MM.1S (cell line): ENCODE measurements at regions not wholly inside any gene's neighbourhood (a gene's known extent, or its start where the extent isn't known, plus 50 kb on each side); places are given as distances from the start of the nearest gene placed in this dataset.

Experiments
- EZH2 ChIP-seq: fragments of 300-600 bp; sonication (generic); optimal IDR thresholded peaks from 2 replicates; pipeline ENCODE3; 2017; ENCODE audit warnings: low read depth, mild to moderate bottlenecking, antibody characterized with exemption, low read length, mixed read lengths
- TF ChIP-seq, protein P1 (sequence below): fragments of 300-600 bp; sonication (generic); IDR thresholded peaks from 2 replicates; pipeline ENCODE4 v1.5.1; 2016; ENCODE audit warnings: antibody characterized with exemption, low read length, mixed read lengths

DNA sequence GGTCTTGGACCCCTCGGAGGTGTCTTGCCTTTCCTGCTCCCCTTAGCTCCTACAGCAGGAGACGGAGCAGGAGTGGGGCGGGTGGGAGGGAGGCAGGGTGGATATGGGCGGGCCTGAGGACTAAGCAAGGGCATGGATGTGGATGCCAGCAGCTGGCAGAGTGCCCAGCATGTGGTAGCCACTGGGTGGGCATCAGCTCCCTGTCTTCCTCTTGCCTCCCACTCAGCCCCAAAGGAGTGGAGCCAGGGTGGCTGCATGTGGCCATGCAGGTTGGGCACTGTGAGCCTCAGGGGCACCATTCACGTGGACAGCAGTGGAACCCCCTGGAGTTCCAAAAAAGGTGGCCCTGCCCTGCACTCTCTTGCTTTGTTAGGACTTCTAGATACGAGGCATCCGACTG, 90.1 kb upstream of the TBCA start:
- TF ChIP-seq, protein P1, sequence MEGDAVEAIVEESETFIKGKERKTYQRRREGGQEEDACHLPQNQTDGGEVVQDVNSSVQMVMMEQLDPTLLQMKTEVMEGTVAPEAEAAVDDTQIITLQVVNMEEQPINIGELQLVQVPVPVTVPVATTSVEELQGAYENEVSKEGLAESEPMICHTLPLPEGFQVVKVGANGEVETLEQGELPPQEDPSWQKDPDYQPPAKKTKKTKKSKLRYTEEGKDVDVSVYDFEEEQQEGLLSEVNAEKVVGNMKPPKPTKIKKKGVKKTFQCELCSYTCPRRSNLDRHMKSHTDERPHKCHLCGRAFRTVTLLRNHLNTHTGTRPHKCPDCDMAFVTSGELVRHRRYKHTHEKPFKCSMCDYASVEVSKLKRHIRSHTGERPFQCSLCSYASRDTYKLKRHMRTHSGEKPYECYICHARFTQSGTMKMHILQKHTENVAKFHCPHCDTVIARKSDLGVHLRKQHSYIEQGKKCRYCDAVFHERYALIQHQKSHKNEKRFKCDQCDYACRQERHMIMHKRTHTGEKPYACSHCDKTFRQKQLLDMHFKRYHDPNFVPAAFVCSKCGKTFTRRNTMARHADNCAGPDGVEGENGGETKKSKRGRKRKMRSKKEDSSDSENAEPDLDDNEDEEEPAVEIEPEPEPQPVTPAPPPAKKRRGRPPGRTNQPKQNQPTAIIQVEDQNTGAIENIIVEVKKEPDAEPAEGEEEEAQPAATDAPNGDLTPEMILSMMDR, result no peak
- TF ChIP-seq EZH2, result no peak
